ENCODE measurements at regions not wholly inside any gene's neighbourhood (a gene's known extent, or its start where the extent isn't known, plus 50 kb on each side); places are given as distances from the start of the nearest gene placed in this dataset.

- Histone ChIP-seq H3K27me3 (ENCODE audit: insufficient read depth, low read length) (no peaks in the 10 kb centered on the region), H2AFZ (ENCODE audit: low read depth, low read length, poor library complexity, severe bottlenecking) (no peak overlapping the region), H3K79me2 (ENCODE audit: insufficient read depth, low read length) (no peaks in the 10 kb centered on the region), H3K9me3 (ENCODE audit: control insufficient read depth in 1 of 2, insufficient read depth in 1 of 2, low read depth in 1 of 2, low read length in 2 of 2) (no peaks in the 10 kb centered on the region), H3K9me2 (ENCODE audit: insufficient read depth) (no peaks in the 10 kb centered on the region), H3K4me1 (ENCODE audit: control insufficient read depth in 1 of 2, insufficient read depth in 2 of 2, low read length in 2 of 2) (no peaks in the 10 kb centered on the region; a peak in 1 of 4 replicates), H3K4me2 (ENCODE audit: low read length) (no peak overlapping the region), H4K20me1 (ENCODE audit: insufficient read depth) (no peaks in the 10 kb centered on the region), H3K9ac (ENCODE audit: low read length) (no peak overlapping the region), H3K27ac (ENCODE audit: low read depth, low read length) (no peak overlapping the region), H3K36me3 (ENCODE audit: control insufficient read depth in 1 of 2, insufficient read depth in 2 of 2, low read length in 2 of 2) (no peaks in the 10 kb centered on the region), H3K4me3 (replicated peaks in 1 of 2; ENCODE audit: low read depth in 1 of 2, low read length in 2 of 2) (no peak overlapping the region)
- DNase-seq (ENCODE audit: low read depth, low spot score) = no peak
- no TSS peak for BruUV-seq (replicated peaks)
- ChIA-PET POLR2A (no interaction called here), CTCF (no interaction called here), RAD21 (ENCODE audit: low non-redundant PET in 1 of 2, low total read pairs in 2 of 2, uncharacterized antibody in 2 of 2, unreplicated experiment in 2 of 2) (no interaction called here)
- intact Hi-C loops (cut with micrococcal nuclease) = no loop called here
- TF ChIP-seq SP1 (IDR thresholded peaks at IDR 0.05; ENCODE audit: low read depth) (no peak), SIN3A (IDR thresholded peaks at IDR 0.05; ENCODE audit: low read depth) (no peak), ZFX (IDR thresholded peaks at IDR 0.05) (no peak), POLR2A (IDR thresholded peaks at IDR 0.05; ENCODE audit: borderline replicate concordance, extremely low read depth, insufficient read depth, insufficient read length) (no peak), JUND (IDR thresholded peaks at IDR 0.05) (no peak), ZNF274 (IDR thresholded peaks at IDR 0.05; ENCODE audit: low read depth, low read length) (no peak), TCF7L2 (IDR thresholded peaks at IDR 0.05; ENCODE audit: borderline replicate concordance, extremely low read depth, insufficient read depth, insufficient read length) (no peak), CTCF (IDR thresholded peaks at IDR 0.05 in 2 of 3, conservative IDR thresholded peaks at IDR 0.05 in 1 of 3; ENCODE audit: borderline replicate concordance in 1 of 3, insufficient read depth in 1 of 3, low read depth in 2 of 3, low read length in 2 of 3) (no peak), ZBTB33 (IDR thresholded peaks at IDR 0.05; ENCODE audit: extremely low read depth, insufficient replicate concordance, low read length) (no peak), EZH2phosphoT487 (IDR thresholded peaks at IDR 0.05; ENCODE audit: borderline replicate concordance) (no peak), CEBPB (IDR thresholded peaks at IDR 0.05; ENCODE audit: low read depth) (no peak), REST (IDR thresholded peaks at IDR 0.05; ENCODE audit: low read depth) (no peak), MAX (IDR thresholded peaks at IDR 0.05) (no peak), ATF3 (IDR thresholded peaks at IDR 0.05) (no peak)
- ATAC-seq = no peak
These were observed 109.4 kb upstream of the DUSP10 start for GRCh38 chr1:221851336-221851735.

All from HCT116 (cell line).